Lung (tissue), 11 donors: ENCODE measurements at regions not wholly inside any gene's neighbourhood (a gene's known extent, or its start where the extent isn't known, plus 50 kb on each side); places are given as distances from the start of the nearest gene placed in this dataset.

Experiments
- ATAC-seq: fragments of 200-7000 bp; cut with Tn5 transposase; one replicate; pipeline ENCODE4 v1.9.1; 2020; ENCODE audit warnings: moderate number of reproducible peaks; ENCODE audit not compliant: insufficient read depth, low FRiP score
- DNase-seq, 3 donors: peaks; one replicate each; pipeline ENCODE4 v3.0.0-alpha.2; 2013 to 2017
- H3K27ac ChIP-seq, 2 donors: one replicate each; pipeline ENCODE4 v1.5.1; 2013; ENCODE audit warnings: mild to moderate bottlenecking in 2 of 2, moderate library complexity in 2 of 2, control low read depth in 1 of 2, inconsistent platforms in 1 of 2, low read depth in 1 of 2, low read length in 1 of 2
- H3K27me3 ChIP-seq, 3 donors: one replicate each; pipeline ENCODE4 v1.5.1; 2013; ENCODE audit warnings: low read length in 2 of 3; ENCODE audit not compliant: control insufficient read depth in 3 of 3, insufficient read depth in 3 of 3
- H3K36me3 ChIP-seq, 4 donors: one replicate each; pipeline ENCODE4 v1.5.1; 2013; ENCODE audit warnings: low read length in 4 of 4, mild to moderate bottlenecking in 1 of 4, moderate library complexity in 1 of 4; ENCODE audit not compliant: control insufficient read depth in 4 of 4, insufficient read depth in 4 of 4
- H3K4me1 ChIP-seq, 5 donors: one replicate each; pipeline ENCODE4 v1.5.1; 2013; ENCODE audit warnings: low read length in 5 of 5, mild to moderate bottlenecking in 2 of 5, moderate library complexity in 1 of 5; ENCODE audit not compliant: control insufficient read depth in 5 of 5, insufficient read depth in 5 of 5
- H3K4me3 ChIP-seq: one replicate; pipeline ENCODE4 v1.5.1; 2013; ENCODE audit warnings: mild to moderate bottlenecking, control low read depth, moderate library complexity
- H3K9ac ChIP-seq, 2 donors: one replicate each; pipeline ENCODE4 v1.5.1; 2013; ENCODE audit warnings: low read length in 2 of 2, control low read depth in 1 of 2; ENCODE audit not compliant: insufficient read depth in 1 of 2
- H3K9me3 ChIP-seq, 4 donors: one replicate each; pipeline ENCODE4 v1.5.1; 2013; ENCODE audit warnings: low read length in 3 of 4, mild to moderate bottlenecking in 1 of 4, moderate library complexity in 1 of 4; ENCODE audit not compliant: control insufficient read depth in 4 of 4, insufficient read depth in 3 of 4
- CTCF ChIP-seq: IDR thresholded peaks from 2 replicates; pipeline ENCODE4 v1.5.1; 2012; ENCODE audit warnings: mild to moderate bottlenecking; ENCODE audit errors: control extremely low read depth, extremely low read depth
- WGBS, 2 donors: extraction: QIAGEN DNeasy Blood & Tissue Kit; methylation state at CpG; one replicate each; pipeline ENCODE4 v1.1.7; 2013; 5-methylcytosine and 5-hydroxymethylcytosine counted together
- donor health status: control.
- donor health status: control.
- donor health status: Bipolar disorder and iron deficiency.
- donor health status: healthy.
- donor health status: DM: yes; HTN: yes; CAD: no.

GRCh38 chr6:163665464-163665863, 250.9 kb downstream of the QKI start:
- 93 to 96% methylated on average over 1 of the region's 1 CpG for WGBS, 2 donors

GRCh38 chr6:163663575-163663974, 249.1 kb downstream of the QKI start:
- Histone ChIP-seq H3K4me1 (peaks cover 0 to 11% (median 6%) of the 10 kb centered on the region in 5 donors), H3K9me3 (no peaks in the 10 kb centered on the region), H3K36me3 (no peaks in the 10 kb centered on the region), H3K9ac (no peak overlapping the region), H3K4me3 (no peak overlapping the region), H3K27me3 (no peaks in the 10 kb centered on the region), H3K27ac (no peak overlapping the region)
- WGBS, 2 donors, result 88 to 89% methylated on average over 7 of the region's 7 CpGs
- no peak for TF ChIP-seq CTCF
- ATAC-seq, result no peak
- no peak for DNase-seq

More at GRCh38 chr6:163665464-163665863, 250.9 kb downstream of the QKI start:
- no peak for TF ChIP-seq CTCF
- DNase-seq (no peak), ATAC-seq (no peak)
- Histone ChIP-seq H3K4me3 (no peak overlapping the region), H3K27ac (no peak overlapping the region), H3K27me3 (no peaks in the 10 kb centered on the region), H3K4me1 (peaks cover 0 to 11% (median 6%) of the 10 kb centered on the region in 5 donors), H3K9me3 (no peaks in the 10 kb centered on the region), H3K36me3 (no peaks in the 10 kb centered on the region), H3K9ac (peak overlapping the region in 1 of 2 donors; percentile 30)

- 94% methylated on average over 16 of the region's 16 CpGs for WGBS, 2 donors
- peaks cover 0 to 11% (median 6%) of the 10 kb centered on the region in 5 donors for H3K4me1 ChIP-seq
- ATAC-seq (no peak), DNase-seq (no peak)
- no peak overlapping the region for H3K4me3 ChIP-seq
- TF ChIP-seq CTCF, result no peak
- H3K9me3 ChIP-seq, result no peaks in the 10 kb centered on the region
- no peak overlapping the region for H3K9ac ChIP-seq
- H3K27me3 ChIP-seq, result peaks cover 0 to 2% (median 0%) of the 10 kb centered on the region in 3 donors
- H3K36me3 ChIP-seq, result no peaks in the 10 kb centered on the region
- no peak overlapping the region for H3K27ac ChIP-seq
Measured at GRCh38 chr6:163662604-163663225, 248.2 kb downstream of the QKI start.

- 12 to 40% methylated on average over 1 of the region's 1 CpG for WGBS, 2 donors
- peaks cover 0 to 2% (median 0%) of the 10 kb centered on the region in 3 donors for H3K27me3 ChIP-seq
Measured at GRCh38 chr6:163661272-163661671, 246.8 kb downstream of the QKI start.

More at GRCh38 chr6:163661272-163661671, 246.8 kb downstream of the QKI start:
- Histone ChIP-seq H3K4me1 (peaks cover 0 to 6% (median 0%) of the 10 kb centered on the region in 5 donors), H3K27ac (no peak overlapping the region), H3K9me3 (no peaks in the 10 kb centered on the region), H3K36me3 (no peaks in the 10 kb centered on the region), H3K9ac (no peak overlapping the region), H3K4me3 (no peak overlapping the region)
- no peak for DNase-seq
- no peak for TF ChIP-seq CTCF
- ATAC-seq, result no peak
